MM.1S (cell line): ENCODE measurements at regions not wholly inside any gene's neighbourhood (a gene's known extent, or its start where the extent isn't known, plus 50 kb on each side); places are given as distances from the start of the nearest gene placed in this dataset.

ENCODE experiments used
- CTCF ChIP-seq: fragments of 300-600 bp; sonication (generic); IDR thresholded peaks from 2 replicates; pipeline ENCODE4 v1.5.1; 2016; ENCODE audit warnings: antibody characterized with exemption, low read length, mixed read lengths
- EZH2phosphoT487 ChIP-seq: fragments of 300-600 bp; sonication (generic); IDR thresholded peaks from 2 replicates; pipeline ENCODE4 v1.6.1; 2018; ENCODE audit warnings: antibody characterized with exemption, low read length

GRCh38 chr6:118709859-118710350 is 58.5 kb upstream of the CEP85L start:
- TF ChIP-seq CTCF (no peak), EZH2phosphoT487 (no peak)
